ENCODE measurements at regions not wholly inside any gene's neighbourhood (a gene's known extent, or its start where the extent isn't known, plus 50 kb on each side); places are given as distances from the start of the nearest gene placed in this dataset.

DNA sequence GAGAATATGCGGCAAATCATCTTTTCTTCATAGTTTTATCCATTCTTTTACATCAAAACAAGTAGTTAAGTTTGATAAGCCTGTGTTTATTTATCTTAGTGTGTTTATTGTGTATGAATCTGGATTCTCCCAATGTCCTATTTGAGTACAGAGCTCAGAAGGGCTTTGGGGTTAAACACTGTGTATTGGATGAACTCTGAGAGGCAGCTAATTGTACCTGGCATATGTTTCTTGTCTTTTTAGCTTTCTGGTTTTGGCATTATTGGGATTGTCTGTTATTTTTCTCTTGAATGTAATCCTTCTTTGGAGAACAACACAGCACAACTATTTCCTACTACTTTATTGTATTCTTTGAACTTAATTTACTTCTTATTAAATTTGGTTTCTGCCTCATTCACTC is 906.9 kb downstream of the ADGRL2 start:
- TF ChIP-seq, protein P1, sequence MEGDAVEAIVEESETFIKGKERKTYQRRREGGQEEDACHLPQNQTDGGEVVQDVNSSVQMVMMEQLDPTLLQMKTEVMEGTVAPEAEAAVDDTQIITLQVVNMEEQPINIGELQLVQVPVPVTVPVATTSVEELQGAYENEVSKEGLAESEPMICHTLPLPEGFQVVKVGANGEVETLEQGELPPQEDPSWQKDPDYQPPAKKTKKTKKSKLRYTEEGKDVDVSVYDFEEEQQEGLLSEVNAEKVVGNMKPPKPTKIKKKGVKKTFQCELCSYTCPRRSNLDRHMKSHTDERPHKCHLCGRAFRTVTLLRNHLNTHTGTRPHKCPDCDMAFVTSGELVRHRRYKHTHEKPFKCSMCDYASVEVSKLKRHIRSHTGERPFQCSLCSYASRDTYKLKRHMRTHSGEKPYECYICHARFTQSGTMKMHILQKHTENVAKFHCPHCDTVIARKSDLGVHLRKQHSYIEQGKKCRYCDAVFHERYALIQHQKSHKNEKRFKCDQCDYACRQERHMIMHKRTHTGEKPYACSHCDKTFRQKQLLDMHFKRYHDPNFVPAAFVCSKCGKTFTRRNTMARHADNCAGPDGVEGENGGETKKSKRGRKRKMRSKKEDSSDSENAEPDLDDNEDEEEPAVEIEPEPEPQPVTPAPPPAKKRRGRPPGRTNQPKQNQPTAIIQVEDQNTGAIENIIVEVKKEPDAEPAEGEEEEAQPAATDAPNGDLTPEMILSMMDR (conservative IDR thresholded peaks at IDR 0.05; ENCODE audit: low read depth, low read length) = no peak
- TF ChIP-seq EZH2 (IDR thresholded peaks at IDR 0.05; ENCODE audit: borderline replicate concordance, low read depth, low read length, poor library complexity, severe bottlenecking) = no peak

All from A673 (cell line).